Right kidney (tissue), 1 donor: ENCODE measurements at regions not wholly inside any gene's neighbourhood (a gene's known extent, or its start where the extent isn't known, plus 50 kb on each side); places are given as distances from the start of the nearest gene placed in this dataset.
"Not testable (repeated sequence)": the region's sequence is repeated elsewhere in the genome, so short reads cannot be mapped to it uniquely, and the experiment has no call there.

Experiments used
- DNase-seq: peaks from one replicate; pipeline ENCODE4 v3.0.0-alpha.2; 2016

- no peak for DNase-seq
Observed at GRCh38 chr6:134424798-134425170, 106.9 kb upstream of the SGK1 start.

GRCh38 chr6:134424165-134424797 lies 106.4 kb upstream of the SGK1 start:
- no peak for DNase-seq

- DNase-seq: no peak
Observed at GRCh38 chr6:134422426-134423231, 104.7 kb upstream of the SGK1 start.

- no peak for DNase-seq
Observed at GRCh38 chr6:134421501-134421900, 103.6 kb upstream of the SGK1 start.

GRCh38 chr6:134420614-134421181 lies 102.8 kb upstream of the SGK1 start:
- DNase-seq: no peak

GRCh38 chr6:134419716-134420115 lies 101.8 kb upstream of the SGK1 start:
- DNase-seq: no peak

GRCh38 chr6:134416418-134417154 lies 98.7 kb upstream of the SGK1 start:
- DNase-seq: no peak

- DNase-seq: no peak
Observed at GRCh38 chr6:134415656-134416055, 97.7 kb upstream of the SGK1 start.

GRCh38 chr6:134415194-134415593 lies 97.3 kb upstream of the SGK1 start:
- DNase-seq: no peak

GRCh38 chr6:134414793-134415192 lies 96.9 kb upstream of the SGK1 start:
- DNase-seq: no peak

GRCh38 chr6:134413241-134413643 lies 95.3 kb upstream of the SGK1 start:
- no peak for DNase-seq

- DNase-seq: no peak
Observed at GRCh38 chr6:134410541-134410940, 92.6 kb upstream of the SGK1 start.

GRCh38 chr6:134407791-134408190 lies 89.9 kb upstream of the SGK1 start:
- DNase-seq: no peak

- DNase-seq: no peak
Observed at GRCh38 chr6:134406311-134406710, 88.4 kb upstream of the SGK1 start.

- DNase-seq: no peak
Observed at GRCh38 chr6:134405386-134406087, 87.6 kb upstream of the SGK1 start.

- not testable (repeated sequence) for DNase-seq
Observed at GRCh38 chr6:134403312-134403711, 85.4 kb upstream of the SGK1 start.

GRCh38 chr6:134402372-134402984 lies 84.6 kb upstream of the SGK1 start:
- no peak for DNase-seq

- DNase-seq: no peak
Observed at GRCh38 chr6:134400941-134401340, 83.0 kb upstream of the SGK1 start.

GRCh38 chr6:134398453-134398852 lies 80.5 kb upstream of the SGK1 start:
- no peak for DNase-seq

GRCh38 chr6:134397676-134398075 lies 79.8 kb upstream of the SGK1 start:
- no peak for DNase-seq

GRCh38 chr6:134394905-134395304 lies 77.0 kb upstream of the SGK1 start:
- no peak for DNase-seq

- no peak for DNase-seq
Observed at GRCh38 chr6:134394208-134394607, 76.3 kb upstream of the SGK1 start.
